IMR-90 (cell line): ENCODE measurements at regions not wholly inside any gene's neighbourhood (a gene's known extent, or its start where the extent isn't known, plus 50 kb on each side); places are given as distances from the start of the nearest gene placed in this dataset.

Experiments
- ATAC-seq: fragments of 200-7000 bp; cut with Tn5 transposase; 2 replicates; pipeline ENCODE4 v1.9.1; 2020; ENCODE audit warnings: low read depth, mild to moderate bottlenecking, moderate library complexity
- BruUV-seq: library from RNA; stranded (reverse); fragments of 400-500 nt; replicated peaks from 2 replicates; lab custom pipeline; 2021; lab: Mats Ljungman, UMichigan
- CTCF ChIA-PET: fragments of 300-600 bp; formaldehyde crosslinking; extraction: SDS; loops from one replicate; lab custom pipeline; 2021; ENCODE audit warnings: antibody characterized with exemption; lab: Yijun Ruan, JAX
- POLR2A ChIA-PET: fragments of 300-600 bp; sonication (Branson Sonifier 250); formaldehyde crosslinking; loops from one replicate; lab custom pipeline; 2022; ENCODE audit warnings: antibody characterized with exemption; ENCODE audit not compliant: unreplicated experiment; lab: Charles Lee
- DNase-seq: peaks from one replicate; pipeline ENCODE4 v3.0.0; 2013
- H2AFZ ChIP-seq: replicated peaks from 2 replicates; pipeline ENCODE3; 2013; ENCODE audit warnings: low read length, mild to moderate bottlenecking; ENCODE audit not compliant: poor library complexity
- H2AK5ac ChIP-seq: 2 replicates; pipeline ENCODE4 v1.6.1; 2013; ENCODE audit warnings: low read depth, low read length, inconsistent platforms
- H2AK9ac ChIP-seq: replicated peaks from 2 replicates; pipeline ENCODE3; 2013; ENCODE audit warnings: mild to moderate bottlenecking, low read depth, low read length, moderate library complexity; ENCODE audit not compliant: poor library complexity
- H2BK120ac ChIP-seq: 2 replicates; pipeline ENCODE4 v1.6.1; 2013; ENCODE audit warnings: low read depth, low read length, inconsistent platforms
- H2BK15ac ChIP-seq: 3 replicates; pipeline ENCODE4 v1.6.1; 2013; ENCODE audit warnings: low read depth, low read length, inconsistent platforms
- H2BK20ac ChIP-seq: 2 replicates; pipeline ENCODE4 v1.6.1; 2013; ENCODE audit warnings: low read depth, mild to moderate bottlenecking, inconsistent platforms, low read length, moderate library complexity
- H2BK5ac ChIP-seq: 2 replicates; pipeline ENCODE4 v1.6.1; 2013; ENCODE audit warnings: mild to moderate bottlenecking, low read depth, low read length, inconsistent platforms; ENCODE audit not compliant: poor library complexity, severe bottlenecking
- H3K14ac ChIP-seq: replicated peaks from 2 replicates; pipeline ENCODE4 v1.6.1; 2013; ENCODE audit warnings: low read depth, low read length, inconsistent platforms
- H3K18ac ChIP-seq: 2 replicates; pipeline ENCODE4 v1.6.1; 2013; ENCODE audit warnings: low read depth, low read length, control low read depth
- H3K23ac ChIP-seq: 2 replicates; pipeline ENCODE4 v1.6.1; 2013; ENCODE audit warnings: low read depth, low read length, inconsistent platforms
- H3K27ac ChIP-seq: 2 replicates; pipeline ENCODE4 v1.5.1; 2013; ENCODE audit warnings: mild to moderate bottlenecking, control low read depth, low read length; ENCODE audit not compliant: insufficient read depth
- H3K27me3 ChIP-seq: 2 replicates; pipeline ENCODE4 v1.6.1; 2013; ENCODE audit warnings: low read length; ENCODE audit not compliant: control insufficient read depth, insufficient read depth
- H3K36me3 ChIP-seq: 2 replicates; pipeline ENCODE4 v1.6.1; 2013; ENCODE audit warnings: low read length, mixed read lengths; ENCODE audit not compliant: control insufficient read depth, insufficient read depth
- H3K4ac ChIP-seq: 2 replicates; pipeline ENCODE4 v1.6.1; 2013; ENCODE audit warnings: low read depth, low read length, inconsistent platforms
- H3K4me1 ChIP-seq: 2 replicates; pipeline ENCODE4 v1.6.1; 2013; ENCODE audit warnings: low read length, mixed read lengths; ENCODE audit not compliant: control insufficient read depth, insufficient read depth
- H3K4me2 ChIP-seq: 2 replicates; pipeline ENCODE4 v1.6.1; 2013; ENCODE audit warnings: low read depth, mild to moderate bottlenecking, control low read depth, low read length, moderate library complexity
- H3K4me3 ChIP-seq: 2 replicates; pipeline ENCODE4 v1.5.1; 2013; ENCODE audit warnings: low read depth, mild to moderate bottlenecking, control low read depth, low read length, moderate library complexity; ENCODE audit not compliant: insufficient read depth
- H3K56ac ChIP-seq: 2 replicates; pipeline ENCODE4 v1.6.1; 2013; ENCODE audit warnings: low read length, inconsistent platforms; ENCODE audit not compliant: insufficient read depth; ENCODE audit errors: extremely low read depth
- H3K79me1 ChIP-seq, 2 experiments: 2 replicates each; pipeline ENCODE4 v1.6.1; 2013; ENCODE audit warnings: low read length in 2 of 2, inconsistent platforms in 1 of 2, low read depth in 1 of 2
- H3K9ac ChIP-seq: 2 replicates; pipeline ENCODE4 v1.6.1; 2013; ENCODE audit warnings: low read depth, low read length, control low read depth
- H3K9me1 ChIP-seq: 2 replicates; pipeline ENCODE4 v1.6.1; 2013; ENCODE audit warnings: low read length, inconsistent platforms; ENCODE audit not compliant: insufficient read depth
- H3K9me3 ChIP-seq: 2 replicates; pipeline ENCODE4 v1.6.1; 2013; ENCODE audit warnings: low read length; ENCODE audit not compliant: control insufficient read depth, insufficient read depth
- H4K20me1 ChIP-seq: 2 replicates; pipeline ENCODE4 v1.6.1; 2013; ENCODE audit warnings: low read length, inconsistent platforms; ENCODE audit not compliant: insufficient read depth
- H4K5ac ChIP-seq: 2 replicates; pipeline ENCODE4 v1.6.1; 2013; ENCODE audit warnings: mild to moderate bottlenecking, low read depth, low read length, control low read depth
- H4K8ac ChIP-seq, 2 experiments: 2 replicates each; pipeline ENCODE4 v1.6.1; 2013; ENCODE audit warnings: low read depth in 2 of 2, low read length in 2 of 2, control low read depth in 1 of 2, inconsistent platforms in 1 of 2
- H4K91ac ChIP-seq: 2 replicates; pipeline ENCODE4 v1.6.1; 2013; ENCODE audit warnings: low read depth, low read length, inconsistent platforms; ENCODE audit not compliant: insufficient read depth
- BHLHE40 ChIP-seq: fragments of 150-350 bp; IDR thresholded peaks from 2 replicates; pipeline ENCODE4 v1.6.1; 2016; ENCODE audit warnings: mild to moderate bottlenecking, low read depth, low read length
- CEBPB ChIP-seq: IDR thresholded peaks from 2 replicates; pipeline ENCODE4 v1.6.1; 2012; ENCODE audit warnings: low read depth, low read length, improper control_type of control experiment
- CHD1 ChIP-seq: IDR thresholded peaks from 2 replicates; pipeline ENCODE4 v1.6.1; 2012; ENCODE audit warnings: low read depth, low read length, improper control_type of control experiment
- ELK1 ChIP-seq: fragments of 150-350 bp; IDR thresholded peaks from 2 replicates; pipeline ENCODE4 v1.6.1; 2016; ENCODE audit warnings: low read depth, mild to moderate bottlenecking, low read length, moderate library complexity, borderline replicate concordance
- FOS ChIP-seq: fragments of 150-350 bp; IDR thresholded peaks from 2 replicates; pipeline ENCODE4 v1.6.1; 2016; ENCODE audit warnings: low read depth, low read length
- MAFK ChIP-seq: IDR thresholded peaks from 2 replicates; pipeline ENCODE4 v1.6.1; 2012; ENCODE audit warnings: low read depth, low read length, improper control_type of control experiment
- MAZ ChIP-seq: IDR thresholded peaks from 2 replicates; pipeline ENCODE4 v1.6.1; 2012; ENCODE audit warnings: low read depth, mild to moderate bottlenecking, low read length, improper control_type of control experiment, moderate library complexity, borderline replicate concordance
- MXI1 ChIP-seq: IDR thresholded peaks from 2 replicates; pipeline ENCODE4 v1.6.1; 2012; ENCODE audit warnings: low read depth, mild to moderate bottlenecking, low read length, moderate library complexity, borderline replicate concordance
- NFE2L2 ChIP-seq: fragments of 150-350 bp; IDR thresholded peaks from 2 replicates; pipeline ENCODE4 v1.6.1; 2016; ENCODE audit warnings: low read depth, mild to moderate bottlenecking, low read length
- POLR2A ChIP-seq: IDR thresholded peaks from 2 replicates; pipeline ENCODE4 v1.6.1; 2012; ENCODE audit warnings: mild to moderate bottlenecking, low read depth, low read length
- RAD21 ChIP-seq: IDR thresholded peaks from 2 replicates; pipeline ENCODE4 v1.6.1; 2012; ENCODE audit warnings: low read length, improper control_type of control experiment
- RCOR1 ChIP-seq: IDR thresholded peaks from 2 replicates; pipeline ENCODE4 v1.6.1; 2012; ENCODE audit warnings: mild to moderate bottlenecking, low read length, improper control_type of control experiment; ENCODE audit not compliant: insufficient replicate concordance
- RFX5 ChIP-seq: IDR thresholded peaks from 2 replicates; pipeline ENCODE4 v1.8.0; 2012; ENCODE audit warnings: low read depth, mild to moderate bottlenecking, low read length, moderate library complexity
- SMC3 ChIP-seq: fragments of 150-350 bp; IDR thresholded peaks from 2 replicates; pipeline ENCODE4 v1.6.1; 2016; ENCODE audit warnings: low read depth, mild to moderate bottlenecking, antibody characterized with exemption, low read length, moderate library complexity
- WGBS, 2 experiments: methylation state at CpG; one replicate each; pipeline versions ENCODE4 v1.1.5 to v1.1.7; 2013; ENCODE audit warnings: missing lambda C conversion rate in 2 of 2; ENCODE audit not compliant: insufficient read length in 1 of 2; ENCODE audit errors: extremely low coverage in 2 of 2; 5-methylcytosine and 5-hydroxymethylcytosine counted together
- dilution Hi-C: fragments of 300-500 bp; cut with HindIII; formaldehyde crosslinking; loops from one replicate; pipeline ENCODE4 v1.14.3; 2018; ENCODE audit warnings: low sequenced_read_pairs; ENCODE audit not compliant: unreplicated experiment
- in situ Hi-C: fragments of 300-500 bp; cut with MboI; formaldehyde crosslinking; loops from 3 replicates; pipeline ENCODE4 v1.14.3; 2019; ENCODE audit warnings: low sequenced_read_pairs, inconsistent platforms, mixed read lengths
- intact Hi-C: fragments of 100-400 bp; cut with micrococcal nuclease; formaldehyde crosslinking; loops from 2 replicates; pipeline ENCODE4 v1.10.0; 2022
- TF ChIP-seq, protein P1 (sequence below): conservative IDR thresholded peaks from 2 replicates; pipeline ENCODE4 v1.5.1; 2012; ENCODE audit warnings: mild to moderate bottlenecking, low read depth, low read length, improper control_type of control experiment
- TF ChIP-seq, protein P2 (sequence below): fragments of 150-350 bp; IDR thresholded peaks from 2 replicates; pipeline ENCODE4 v1.6.1; 2017; ENCODE audit warnings: mild to moderate bottlenecking, antibody characterized with exemption, low read length, low read depth

- no peak for DNase-seq
- H2BK5ac ChIP-seq: no peak overlapping the region
- no peaks in the 10 kb centered on the region for H3K79me1 ChIP-seq
- no peak overlapping the region for H3K27ac ChIP-seq
- ATAC-seq: no peak
- H2BK20ac ChIP-seq: no peak overlapping the region
- H3K4me3 ChIP-seq: no peak overlapping the region
- H4K20me1 ChIP-seq: no peaks in the 10 kb centered on the region
- no peak overlapping the region for H2AK9ac ChIP-seq
- H3K9me1 ChIP-seq: no peaks in the 10 kb centered on the region
- H3K27me3 ChIP-seq: no peaks in the 10 kb centered on the region
- no peak overlapping the region for H3K18ac ChIP-seq
- no peak overlapping the region for H4K8ac ChIP-seq
- H3K4ac ChIP-seq: no peak overlapping the region
- no peak overlapping the region for H4K5ac ChIP-seq
- CTCF ChIA-PET: no interaction called here
- intact Hi-C loops: no loop called here
- dilution Hi-C loops: no loop called here
- H3K56ac ChIP-seq: no peak overlapping the region
- no peaks in the 10 kb centered on the region for H3K4me1 ChIP-seq
- no peaks in the 10 kb centered on the region for H3K36me3 ChIP-seq
- H4K91ac ChIP-seq: no peak overlapping the region
- no TSS peak for BruUV-seq
- H3K9ac ChIP-seq: no peak overlapping the region
- no peak for TF ChIP-seq CHD1
- no peak for TF ChIP-seq RAD21
- no peak for TF ChIP-seq BHLHE40
- TF ChIP-seq, protein P1, sequence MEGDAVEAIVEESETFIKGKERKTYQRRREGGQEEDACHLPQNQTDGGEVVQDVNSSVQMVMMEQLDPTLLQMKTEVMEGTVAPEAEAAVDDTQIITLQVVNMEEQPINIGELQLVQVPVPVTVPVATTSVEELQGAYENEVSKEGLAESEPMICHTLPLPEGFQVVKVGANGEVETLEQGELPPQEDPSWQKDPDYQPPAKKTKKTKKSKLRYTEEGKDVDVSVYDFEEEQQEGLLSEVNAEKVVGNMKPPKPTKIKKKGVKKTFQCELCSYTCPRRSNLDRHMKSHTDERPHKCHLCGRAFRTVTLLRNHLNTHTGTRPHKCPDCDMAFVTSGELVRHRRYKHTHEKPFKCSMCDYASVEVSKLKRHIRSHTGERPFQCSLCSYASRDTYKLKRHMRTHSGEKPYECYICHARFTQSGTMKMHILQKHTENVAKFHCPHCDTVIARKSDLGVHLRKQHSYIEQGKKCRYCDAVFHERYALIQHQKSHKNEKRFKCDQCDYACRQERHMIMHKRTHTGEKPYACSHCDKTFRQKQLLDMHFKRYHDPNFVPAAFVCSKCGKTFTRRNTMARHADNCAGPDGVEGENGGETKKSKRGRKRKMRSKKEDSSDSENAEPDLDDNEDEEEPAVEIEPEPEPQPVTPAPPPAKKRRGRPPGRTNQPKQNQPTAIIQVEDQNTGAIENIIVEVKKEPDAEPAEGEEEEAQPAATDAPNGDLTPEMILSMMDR: no peak
- TF ChIP-seq MXI1: no peak
- no peak for TF ChIP-seq RFX5
- TF ChIP-seq SMC3: no peak
- TF ChIP-seq MAFK: no peak
- no peak for TF ChIP-seq ELK1
- TF ChIP-seq MAZ: no peak
- no peak for TF ChIP-seq RCOR1
- no peak for TF ChIP-seq FOS
- no peak for TF ChIP-seq NFE2L2
- no peak for TF ChIP-seq CEBPB
- no peak for TF ChIP-seq POLR2A
- TF ChIP-seq, protein P2, sequence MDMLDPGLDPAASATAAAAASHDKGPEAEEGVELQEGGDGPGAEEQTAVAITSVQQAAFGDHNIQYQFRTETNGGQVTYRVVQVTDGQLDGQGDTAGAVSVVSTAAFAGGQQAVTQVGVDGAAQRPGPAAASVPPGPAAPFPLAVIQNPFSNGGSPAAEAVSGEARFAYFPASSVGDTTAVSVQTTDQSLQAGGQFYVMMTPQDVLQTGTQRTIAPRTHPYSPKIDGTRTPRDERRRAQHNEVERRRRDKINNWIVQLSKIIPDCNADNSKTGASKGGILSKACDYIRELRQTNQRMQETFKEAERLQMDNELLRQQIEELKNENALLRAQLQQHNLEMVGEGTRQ: no peak
- no peak overlapping the region for H2BK120ac ChIP-seq
- WGBS, 2 experiments: no CpG with 5 or more reads among the region's 1 CpG
- H3K9me3 ChIP-seq: no peaks in the 10 kb centered on the region
- in situ Hi-C loops: no loop called here
- H2AFZ ChIP-seq: no peak overlapping the region
- no peak overlapping the region for H2BK15ac ChIP-seq
- H3K23ac ChIP-seq: no peak overlapping the region
- H2AK5ac ChIP-seq: no peak overlapping the region
- H3K14ac ChIP-seq: no peak overlapping the region
- H3K4me2 ChIP-seq: no peak overlapping the region
- POLR2A ChIA-PET: no interaction called here
These were observed 153.1 kb upstream of the LRRC7 start for GRCh38 chr1:69414574-69414973.
